Transverse colon (tissue), 3 donors: ENCODE measurements at regions not wholly inside any gene's neighbourhood (a gene's known extent, or its start where the extent isn't known, plus 50 kb on each side); places are given as distances from the start of the nearest gene placed in this dataset.

ENCODE experiments used
- POLR2A ChIP-seq: fragments of 450-650 bp; IDR thresholded peaks from one replicate; pipeline ENCODE4 v1.6.1; 2016; ENCODE audit warnings: antibody characterized with exemption, mild to moderate bottlenecking, moderate library complexity
- POLR2AphosphoS5 ChIP-seq, 3 donors: sonication (generic); formaldehyde crosslinking; IDR thresholded peaks; one replicate each; pipeline ENCODE4 v1.6.1; 2016; ENCODE audit warnings: antibody characterized with exemption in 3 of 3

GRCh38 chr6:3573670-3574069 lies 116.8 kb upstream of the SLC22A23 start:
- TF ChIP-seq POLR2AphosphoS5 (IDR thresholded peaks at IDR 0.05) = no peak
- no peak for TF ChIP-seq POLR2A
